ENCODE measurements at regions not wholly inside any gene's neighbourhood (a gene's known extent, or its start where the extent isn't known, plus 50 kb on each side); places are given as distances from the start of the nearest gene placed in this dataset.

DNA sequence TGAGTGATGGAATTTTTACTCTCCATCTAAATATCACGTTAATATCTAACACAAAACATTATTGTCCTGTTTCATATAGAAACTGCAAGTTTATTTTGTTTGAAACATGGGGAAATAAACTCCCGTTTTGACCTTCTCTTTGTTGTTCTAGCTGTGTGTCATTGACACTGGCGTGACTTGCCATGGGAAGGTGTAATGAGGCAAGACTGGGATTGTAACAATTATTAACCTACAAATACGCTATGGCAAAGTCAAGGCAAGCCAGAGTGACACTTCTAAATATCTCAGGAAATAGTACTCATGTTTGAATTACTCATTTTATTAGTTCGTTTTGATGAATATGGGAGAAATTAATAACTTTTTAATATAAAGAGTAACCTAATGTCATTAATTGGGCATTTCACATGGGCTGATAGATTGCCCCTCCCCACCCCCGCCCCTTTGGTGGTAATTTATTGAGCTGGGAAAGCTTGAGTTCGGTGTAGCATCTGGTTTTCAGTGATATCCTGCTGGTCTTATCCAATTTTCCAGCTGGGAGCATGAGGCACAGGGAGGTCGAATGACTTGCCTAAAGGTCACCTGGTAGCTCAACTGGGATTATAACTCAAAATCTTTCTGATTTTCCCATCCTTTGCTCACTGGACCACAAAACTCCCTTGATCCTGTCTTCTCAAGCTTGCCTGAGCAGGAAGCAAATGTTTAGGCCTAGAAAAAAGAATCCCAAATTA, 380.6 kb upstream of the JAG1 start:
- Histone ChIP-seq H3K4me2 (ENCODE audit: control insufficient read depth, insufficient read depth) (no peak overlapping the region), H3K4me1 (ENCODE audit: control insufficient read depth, insufficient read depth, low read length) (no peaks in the 10 kb centered on the region), H3K79me2 (ENCODE audit: control insufficient read depth, insufficient read depth, low read length) (no peaks in the 10 kb centered on the region), H3K36me3 (ENCODE audit: control insufficient read depth in 2 of 2, insufficient read depth in 2 of 2, low read length in 1 of 2) (no peaks in the 10 kb centered on the region), H3K9me3 (replicated peaks; ENCODE audit: control insufficient read depth, insufficient read depth, low read length) (no peaks in the 10 kb centered on the region), H3K9ac (ENCODE audit: control insufficient read depth, insufficient read depth, low read length) (no peak overlapping the region), H2AFZ (ENCODE audit: control insufficient read depth, low read depth, low read length) (no peak overlapping the region), H3K27me3 (replicated peaks in 1 of 2; ENCODE audit: control insufficient read depth in 2 of 2, insufficient read depth in 2 of 2, low read length in 1 of 2) (no peaks in the 10 kb centered on the region), H3K27ac (ENCODE audit: control insufficient read depth, insufficient read depth) (no peak overlapping the region), H3K4me3 (no peak overlapping the region), H4K20me1 (ENCODE audit: control insufficient read depth, insufficient read depth) (no peaks in the 10 kb centered on the region)
- intact Hi-C loops (cut with micrococcal nuclease; ENCODE audit: unreplicated experiment) (no loop called here), in situ Hi-C loops (cut with MboI) (no loop called here)
- ChIA-PET SMC1A (ENCODE audit: uncharacterized antibody, unreplicated experiment) (interaction anchor here (0.7 to 0.8 kb wide), 3 partner anchors 39 to 213 kb away, joined by 3 to 4 read pairs (median 3); no protein-coding TSS in a partner anchor), RAD21 (ENCODE audit: unreplicated experiment) (interaction anchor here (0.6 kb wide), 1 partner anchor 111 kb away, joined by 3 read pairs; no protein-coding TSS in a partner anchor), POLR2A (no interaction called here), CTCF (interaction anchor here (0.6 kb wide), 1 partner anchor 1437 kb away, joined by 3 read pairs; no protein-coding TSS in a partner anchor)
- DNase-seq (ENCODE audit: low read depth, low spot score) (no peak), ATAC-seq (no peak), FAIRE-seq (no peak)
- TF ChIP-seq KLF5 (IDR thresholded peaks at IDR 0.05; ENCODE audit: partially characterized antibody) (no peak), SMAD1 (IDR thresholded peaks at IDR 0.05; ENCODE audit: low read depth, partially characterized antibody) (no peak), YBX1 (IDR thresholded peaks at IDR 0.05) (no peak), GATAD2B (conservative IDR thresholded peaks at IDR 0.05; ENCODE audit: low read depth) (no peak), NFYB (IDR thresholded peaks at IDR 0.05; ENCODE audit: insufficient read depth, low read depth, low read length) (no peak), SMAD5 (IDR thresholded peaks at IDR 0.05; ENCODE audit: low read depth) (no peak)
- TF ChIP-seq, protein P1, sequence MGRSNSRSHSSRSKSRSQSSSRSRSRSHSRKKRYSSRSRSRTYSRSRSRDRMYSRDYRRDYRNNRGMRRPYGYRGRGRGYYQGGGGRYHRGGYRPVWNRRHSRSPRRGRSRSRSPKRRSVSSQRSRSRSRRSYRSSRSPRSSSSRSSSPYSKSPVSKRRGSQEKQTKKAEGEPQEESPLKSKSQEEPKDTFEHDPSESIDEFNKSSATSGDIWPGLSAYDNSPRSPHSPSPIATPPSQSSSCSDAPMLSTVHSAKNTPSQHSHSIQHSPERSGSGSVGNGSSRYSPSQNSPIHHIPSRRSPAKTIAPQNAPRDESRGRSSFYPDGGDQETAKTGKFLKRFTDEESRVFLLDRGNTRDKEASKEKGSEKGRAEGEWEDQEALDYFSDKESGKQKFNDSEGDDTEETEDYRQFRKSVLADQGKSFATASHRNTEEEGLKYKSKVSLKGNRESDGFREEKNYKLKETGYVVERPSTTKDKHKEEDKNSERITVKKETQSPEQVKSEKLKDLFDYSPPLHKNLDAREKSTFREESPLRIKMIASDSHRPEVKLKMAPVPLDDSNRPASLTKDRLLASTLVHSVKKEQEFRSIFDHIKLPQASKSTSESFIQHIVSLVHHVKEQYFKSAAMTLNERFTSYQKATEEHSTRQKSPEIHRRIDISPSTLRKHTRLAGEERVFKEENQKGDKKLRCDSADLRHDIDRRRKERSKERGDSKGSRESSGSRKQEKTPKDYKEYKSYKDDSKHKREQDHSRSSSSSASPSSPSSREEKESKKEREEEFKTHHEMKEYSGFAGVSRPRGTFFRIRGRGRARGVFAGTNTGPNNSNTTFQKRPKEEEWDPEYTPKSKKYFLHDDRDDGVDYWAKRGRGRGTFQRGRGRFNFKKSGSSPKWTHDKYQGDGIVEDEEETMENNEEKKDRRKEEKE (IDR thresholded peaks at IDR 0.05): no peak
- TF ChIP-seq, protein P2, sequence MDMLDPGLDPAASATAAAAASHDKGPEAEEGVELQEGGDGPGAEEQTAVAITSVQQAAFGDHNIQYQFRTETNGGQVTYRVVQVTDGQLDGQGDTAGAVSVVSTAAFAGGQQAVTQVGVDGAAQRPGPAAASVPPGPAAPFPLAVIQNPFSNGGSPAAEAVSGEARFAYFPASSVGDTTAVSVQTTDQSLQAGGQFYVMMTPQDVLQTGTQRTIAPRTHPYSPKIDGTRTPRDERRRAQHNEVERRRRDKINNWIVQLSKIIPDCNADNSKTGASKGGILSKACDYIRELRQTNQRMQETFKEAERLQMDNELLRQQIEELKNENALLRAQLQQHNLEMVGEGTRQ (IDR thresholded peaks at IDR 0.05; ENCODE audit: borderline replicate concordance, low read depth, low read length): no peak
- 7% methylated on average over 8 of the region's 8 CpGs for WGBS (ENCODE audit: insufficient coverage, insufficient replicate concordance, low lambda C conversion rate, missing lambda C conversion rate)
- BruUV-seq (replicated peaks): no TSS peak

Data from GM12878 (cell line).